BLaER1 treated with 17β-estradiol and CSF1 and Interleukin-3, amounts not matched to agents 10 nM and 100 nM (cell line): ENCODE measurements at regions not wholly inside any gene's neighbourhood (a gene's known extent, or its start where the extent isn't known, plus 50 kb on each side); places are given as distances from the start of the nearest gene placed in this dataset.

Experiments used
- H3K27ac ChIP-seq, 11 experiments: shearing (Covaris generic); formaldehyde crosslinking; 2 replicates each; pipeline ENCODE4 v1.8.1; 2022
- H3K27me3 ChIP-seq, 11 experiments: shearing (Covaris generic); formaldehyde crosslinking; 2 replicates each; pipeline ENCODE4 v1.8.1; 2022
- H3K36me3 ChIP-seq, 11 experiments: shearing (Covaris generic); formaldehyde crosslinking; 2 replicates each; pipeline ENCODE4 v1.8.1; 2022
- H3K4me1 ChIP-seq, 10 experiments: shearing (Covaris generic); formaldehyde crosslinking; 2 replicates each; pipeline ENCODE4 v1.8.1; 2022
- H3K4me2 ChIP-seq, 11 experiments: shearing (Covaris generic); formaldehyde crosslinking; 2 replicates each; pipeline ENCODE4 v1.8.1; 2022
- H3K4me3 ChIP-seq, 10 experiments: shearing (Covaris generic); formaldehyde crosslinking; 2 replicates each; pipeline ENCODE4 v1.8.1; 2022
- H3K9ac ChIP-seq, 11 experiments: shearing (Covaris generic); formaldehyde crosslinking; 2 replicates each; pipeline ENCODE4 v1.8.1; 2022
- H3K9me3 ChIP-seq, 11 experiments: shearing (Covaris generic); formaldehyde crosslinking; replicated peaks in 1 of 11; 2 replicates each; pipeline ENCODE4 v1.8.1; 2022
- H4K20me1 ChIP-seq, 11 experiments: shearing (Covaris generic); formaldehyde crosslinking; 2 replicates each; pipeline ENCODE4 v1.8.1; 2022
- Cebpa-rat ChIP-seq, 11 experiments: shearing (Covaris generic); IDR thresholded peaks; 2 replicates each; pipeline ENCODE4 v1.8.1; 2022

- Histone ChIP-seq H3K9me3 (no peaks in the 10 kb centered on the region), H3K27ac (no peak overlapping the region), H3K4me2 (no peak overlapping the region), H3K4me1 (no peaks in the 10 kb centered on the region), H3K27me3 (no peaks in the 10 kb centered on the region), H3K9ac (no peak overlapping the region), H3K4me3 (no peak overlapping the region), H3K36me3 (no peaks in the 10 kb centered on the region), H4K20me1 (no peaks in the 10 kb centered on the region)
- TF ChIP-seq Cebpa-rat (IDR thresholded peaks at IDR 0.05): no peak
Measured at GRCh38 chr13:78743973-78744372, 85.0 kb upstream of the OBI1 start.

- Histone ChIP-seq H3K27me3 (no peaks in the 10 kb centered on the region), H3K4me1 (no peaks in the 10 kb centered on the region), H3K9ac (no peak overlapping the region), H3K27ac (no peak overlapping the region), H3K4me3 (no peak overlapping the region), H3K36me3 (no peaks in the 10 kb centered on the region), H3K9me3 (no peaks in the 10 kb centered on the region), H3K4me2 (no peak overlapping the region), H4K20me1 (no peaks in the 10 kb centered on the region)
- no peak for TF ChIP-seq Cebpa-rat (IDR thresholded peaks at IDR 0.05)
Measured at GRCh38 chr13:78742659-78743058, 83.7 kb upstream of the OBI1 start.

- Histone ChIP-seq H3K4me1 (no peaks in the 10 kb centered on the region), H3K4me3 (no peak overlapping the region), H3K36me3 (no peaks in the 10 kb centered on the region), H3K9me3 (no peaks in the 10 kb centered on the region), H4K20me1 (no peaks in the 10 kb centered on the region), H3K9ac (no peak overlapping the region), H3K4me2 (no peak overlapping the region), H3K27ac (no peak overlapping the region), H3K27me3 (no peaks in the 10 kb centered on the region)
- no peak for TF ChIP-seq Cebpa-rat (IDR thresholded peaks at IDR 0.05)
Measured at GRCh38 chr13:78736142-78736541, 77.2 kb upstream of the OBI1 start.

GRCh38 chr13:78732445-78733017, 73.6 kb upstream of the OBI1 start:
- Histone ChIP-seq H3K27ac (no peak overlapping the region), H3K4me1 (no peaks in the 10 kb centered on the region), H3K4me2 (no peak overlapping the region), H3K27me3 (no peaks in the 10 kb centered on the region), H4K20me1 (no peaks in the 10 kb centered on the region), H3K4me3 (no peak overlapping the region), H3K9me3 (no peaks in the 10 kb centered on the region), H3K9ac (no peak overlapping the region), H3K36me3 (no peaks in the 10 kb centered on the region)
- TF ChIP-seq Cebpa-rat (IDR thresholded peaks at IDR 0.05): no peak

- H3K9ac ChIP-seq: no peak overlapping the region
- H3K27ac ChIP-seq: no peak overlapping the region
- TF ChIP-seq Cebpa-rat (IDR thresholded peaks at IDR 0.05): no peak
- no peaks in the 10 kb centered on the region for H4K20me1 ChIP-seq
- no peaks in the 10 kb centered on the region for H3K27me3 ChIP-seq
- H3K4me3 ChIP-seq: no peak overlapping the region
- no peak overlapping the region for H3K4me2 ChIP-seq
- no peaks in the 10 kb centered on the region for H3K4me1 ChIP-seq
- no peaks in the 10 kb centered on the region for H3K36me3 ChIP-seq
- H3K9me3 ChIP-seq: no peaks in the 10 kb centered on the region
Measured at GRCh38 chr13:78722700-78723099, 63.7 kb upstream of the OBI1 start.

GRCh38 chr13:78719367-78719766, 60.4 kb upstream of the OBI1 start:
- Histone ChIP-seq H3K4me1 (no peaks in the 10 kb centered on the region), H4K20me1 (no peaks in the 10 kb centered on the region), H3K27me3 (no peaks in the 10 kb centered on the region), H3K9ac (no peak overlapping the region), H3K4me2 (no peak overlapping the region), H3K27ac (no peak overlapping the region), H3K36me3 (no peaks in the 10 kb centered on the region), H3K4me3 (no peak overlapping the region), H3K9me3 (no peaks in the 10 kb centered on the region)
- TF ChIP-seq Cebpa-rat (IDR thresholded peaks at IDR 0.05): no peak

GRCh38 chr13:78714717-78715116, 55.8 kb upstream of the OBI1 start:
- no peaks in the 10 kb centered on the region for H3K36me3 ChIP-seq
- no peak for TF ChIP-seq Cebpa-rat (IDR thresholded peaks at IDR 0.05)
- no peaks in the 10 kb centered on the region for H3K4me1 ChIP-seq
- no peaks in the 10 kb centered on the region for H3K27me3 ChIP-seq
- no peak overlapping the region for H3K9ac ChIP-seq
- no peak overlapping the region for H3K4me3 ChIP-seq
- H3K27ac ChIP-seq: no peak overlapping the region
- no peaks in the 10 kb centered on the region for H4K20me1 ChIP-seq
- H3K4me2 ChIP-seq: no peak overlapping the region
- no peaks in the 10 kb centered on the region for H3K9me3 ChIP-seq

- H3K9me3 ChIP-seq: no peaks in the 10 kb centered on the region
- no peak overlapping the region for H3K4me3 ChIP-seq
- no peaks in the 10 kb centered on the region for H3K4me1 ChIP-seq
- no peaks in the 10 kb centered on the region for H4K20me1 ChIP-seq
- no peaks in the 10 kb centered on the region for H3K27me3 ChIP-seq
- no peaks in the 10 kb centered on the region for H3K36me3 ChIP-seq
- H3K4me2 ChIP-seq: no peak overlapping the region
- no peak for TF ChIP-seq Cebpa-rat (IDR thresholded peaks at IDR 0.05)
- H3K9ac ChIP-seq: no peak overlapping the region
- no peak overlapping the region for H3K27ac ChIP-seq
Measured at GRCh38 chr13:78712831-78713230, 53.9 kb upstream of the OBI1 start.

- H3K9me3 ChIP-seq: no peaks in the 10 kb centered on the region
- no peak overlapping the region for H3K4me3 ChIP-seq
- H3K27me3 ChIP-seq: no peaks in the 10 kb centered on the region
- no peaks in the 10 kb centered on the region for H3K36me3 ChIP-seq
- no peaks in the 10 kb centered on the region for H3K4me1 ChIP-seq
- H3K9ac ChIP-seq: no peak overlapping the region
- H4K20me1 ChIP-seq: no peaks in the 10 kb centered on the region
- H3K4me2 ChIP-seq: no peak overlapping the region
- TF ChIP-seq Cebpa-rat (IDR thresholded peaks at IDR 0.05): no peak
- H3K27ac ChIP-seq: no peak overlapping the region
Measured at GRCh38 chr13:78709028-78709427, 50.1 kb upstream of the OBI1 start.
